ENCODE measurements at regions not wholly inside any gene's neighbourhood (a gene's known extent, or its start where the extent isn't known, plus 50 kb on each side); places are given as distances from the start of the nearest gene placed in this dataset.

- TF ChIP-seq CTCF (IDR thresholded peaks at IDR 0.05) (no peak), ZFX (IDR thresholded peaks at IDR 0.05; ENCODE audit: borderline replicate concordance) (no peak)
These were observed 269.1 kb downstream of the SHQ1 start for GRCh38 chr3:72579191-72579580.
